Cardiac septum (tissue), 1 donor: ENCODE measurements at regions not wholly inside any gene's neighbourhood (a gene's known extent, or its start where the extent isn't known, plus 50 kb on each side); places are given as distances from the start of the nearest gene placed in this dataset.

Experiments
- DNase-seq: peaks from one replicate; pipeline ENCODE4 v3.0.0-alpha.2; 2020; ENCODE audit warnings: low spot score
- intact Hi-C: fragments of 100-400 bp; cut with DNase I; formaldehyde crosslinking; loops from one replicate; pipeline ENCODE4 v1.14.0; 2022
- donor health status: DM: no; HTN: no; CAD: no.

DNA sequence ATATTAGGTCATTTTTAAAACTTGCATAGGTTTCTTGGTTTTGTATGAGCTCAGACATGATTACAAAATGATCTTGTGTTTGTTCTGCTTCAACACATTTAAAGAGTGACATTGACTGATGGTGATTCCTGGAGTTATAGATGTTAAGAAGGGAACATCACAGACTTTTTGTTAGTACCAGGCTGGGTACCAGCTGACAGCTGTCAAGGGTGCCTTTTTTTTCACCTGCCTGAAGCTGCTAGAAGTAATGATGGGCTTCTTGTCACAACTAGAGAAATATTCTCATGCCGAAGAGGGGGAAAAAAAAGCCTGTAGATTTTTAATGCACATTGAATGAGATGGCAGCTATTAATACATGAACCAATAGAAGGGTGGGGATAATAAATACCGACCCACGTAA is 226.6 kb upstream of the TRAM1L1 start:
- intact Hi-C loops: no loop called here
- no peak for DNase-seq

DNA sequence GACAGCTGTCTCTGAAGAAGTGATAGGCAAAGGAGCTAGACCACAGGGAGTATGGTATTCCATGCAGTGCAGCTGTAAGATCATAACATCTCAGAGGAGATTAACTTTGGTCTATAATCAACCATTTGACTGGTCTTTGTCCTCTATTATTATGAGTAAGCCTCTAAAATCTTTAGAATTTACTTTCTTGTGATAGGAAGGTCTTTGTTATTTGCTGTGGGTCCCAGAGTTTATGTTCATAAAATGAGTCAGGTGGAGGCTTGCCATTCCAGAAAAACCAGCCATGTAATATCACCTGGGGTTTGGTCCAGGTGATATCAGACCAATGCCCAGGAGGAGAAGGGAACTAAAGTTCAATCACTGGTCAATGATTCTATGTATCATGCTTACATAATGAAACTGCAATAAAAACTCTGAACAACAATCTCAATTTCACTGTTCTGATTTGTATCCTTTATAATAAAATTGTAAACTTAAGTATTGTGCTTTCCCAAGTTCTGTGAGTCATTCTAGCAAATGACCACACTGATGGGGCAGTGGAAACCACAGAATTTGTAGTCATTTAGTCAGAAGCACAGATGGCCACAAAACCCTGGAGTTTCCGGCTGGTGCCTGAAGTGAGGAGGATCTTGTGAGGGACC is 239.6 kb upstream of the TRAM1L1 start:
- DNase-seq: no peak
- intact Hi-C loops: no loop called here

DNA sequence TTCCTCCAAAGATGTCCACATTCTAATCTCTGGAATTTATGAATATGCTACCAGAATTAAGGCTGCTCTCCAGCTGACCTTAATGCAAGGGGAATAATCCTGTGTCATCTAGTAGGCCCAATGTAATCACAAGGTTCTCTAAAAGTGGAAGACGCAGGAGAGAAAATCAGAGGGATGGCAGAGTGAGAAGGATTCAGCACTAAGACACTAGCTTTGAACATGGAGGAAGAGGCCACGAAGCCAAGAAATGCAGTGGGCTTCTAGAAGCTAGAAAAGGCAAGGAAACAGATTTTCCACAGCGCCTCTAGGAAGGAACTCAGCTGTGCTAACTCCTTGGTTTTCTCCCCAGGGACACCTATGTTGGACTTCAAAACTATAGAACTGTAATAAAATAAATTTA is 240.7 kb upstream of the TRAM1L1 start:
- intact Hi-C loops: no loop called here
- no peak for DNase-seq

DNA sequence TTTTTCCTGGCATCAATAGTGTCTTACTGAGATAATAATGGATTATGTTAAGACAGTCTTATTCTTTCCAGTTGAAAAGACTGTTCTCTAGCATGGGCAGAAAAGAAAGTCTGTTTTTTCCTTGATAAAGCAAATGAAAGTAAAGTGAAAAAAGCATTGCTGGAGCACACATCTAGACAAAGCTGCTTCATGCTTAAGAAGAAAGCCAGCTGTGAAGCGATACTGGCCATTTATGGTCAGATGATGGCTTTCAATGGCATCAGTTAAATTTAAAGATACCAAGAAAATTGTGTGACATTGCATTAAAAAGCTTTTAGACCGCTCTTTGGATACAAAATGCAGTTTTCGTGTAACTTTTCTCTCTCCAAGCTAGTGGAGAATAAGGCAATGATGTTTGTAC is 242.1 kb upstream of the TRAM1L1 start:
- intact Hi-C loops: no loop called here
- no peak for DNase-seq

DNA sequence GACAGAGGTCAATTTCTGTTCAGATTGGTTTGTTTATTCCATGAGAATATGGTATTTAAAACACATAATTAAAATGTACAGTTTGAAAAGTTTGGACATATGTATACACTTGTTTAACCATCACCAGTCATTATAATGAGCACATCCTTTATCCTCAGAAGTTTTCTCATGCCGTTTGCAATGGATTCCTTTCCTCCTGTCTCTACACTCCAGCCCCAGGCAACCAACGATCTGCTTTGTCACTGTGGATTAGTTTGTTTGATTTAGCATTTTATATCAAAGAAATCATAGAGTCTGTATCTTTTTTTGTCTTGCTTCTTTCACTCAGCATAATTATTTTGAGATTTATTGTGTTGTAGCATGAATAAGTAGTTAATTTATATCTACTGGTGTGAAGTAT is 243.0 kb upstream of the TRAM1L1 start:
- no peak for DNase-seq
- intact Hi-C loops: no loop called here

DNA sequence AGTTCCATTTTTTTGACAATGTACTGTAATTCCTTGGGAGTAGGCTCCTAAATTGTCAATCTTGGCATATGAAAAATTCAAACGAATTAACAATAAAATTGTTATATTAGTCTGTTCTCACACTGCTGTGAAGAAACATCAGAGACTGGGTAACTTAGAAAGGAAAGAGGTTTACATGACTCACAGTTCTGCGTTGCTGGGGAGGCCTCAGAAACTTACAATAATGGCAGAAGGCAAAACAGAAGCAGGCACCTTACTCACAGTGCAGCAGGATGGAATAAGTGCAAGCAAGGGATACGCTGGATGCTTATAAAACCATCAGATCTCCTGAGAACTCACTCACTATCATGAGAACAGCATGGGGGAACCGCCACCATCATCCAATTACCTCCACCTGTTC is 246.4 kb upstream of the TRAM1L1 start:
- intact Hi-C loops: no loop called here
- no peak for DNase-seq

DNA sequence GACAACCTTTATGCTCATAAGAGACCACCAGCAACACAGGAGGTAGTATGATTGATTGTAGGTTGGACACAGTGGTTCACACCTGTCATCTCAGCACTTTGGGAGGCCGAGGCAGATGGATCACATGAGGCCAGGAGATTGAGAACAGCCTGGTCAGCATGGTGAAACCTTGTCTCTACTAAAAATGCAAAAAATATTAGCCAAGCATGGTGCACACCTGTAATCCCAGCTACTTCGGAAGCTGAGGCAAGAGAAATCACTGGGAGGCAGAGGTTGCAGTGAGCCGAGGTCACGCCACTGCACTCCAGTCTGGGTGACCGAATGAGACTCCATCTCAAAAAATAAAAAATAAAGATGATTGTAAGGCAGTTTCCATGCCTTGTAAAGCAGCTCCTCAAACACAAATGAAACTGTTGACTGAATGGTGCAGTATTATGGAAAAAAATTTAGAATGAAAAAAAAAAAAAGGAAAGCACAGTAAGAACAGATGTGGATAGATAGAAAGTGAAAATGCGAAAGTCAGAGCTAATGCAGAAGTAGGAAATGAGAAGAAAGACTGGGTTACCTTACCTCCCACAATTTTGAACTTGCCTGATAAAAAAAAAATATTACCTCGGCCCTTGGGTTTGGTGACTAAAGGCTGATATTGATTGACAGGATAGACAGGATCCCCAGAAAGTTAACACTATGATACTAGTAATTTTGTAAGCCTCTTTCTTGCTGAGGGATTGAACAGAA is 249.2 kb upstream of the TRAM1L1 start:
- no peak for DNase-seq
- intact Hi-C loops: no loop called here

DNA sequence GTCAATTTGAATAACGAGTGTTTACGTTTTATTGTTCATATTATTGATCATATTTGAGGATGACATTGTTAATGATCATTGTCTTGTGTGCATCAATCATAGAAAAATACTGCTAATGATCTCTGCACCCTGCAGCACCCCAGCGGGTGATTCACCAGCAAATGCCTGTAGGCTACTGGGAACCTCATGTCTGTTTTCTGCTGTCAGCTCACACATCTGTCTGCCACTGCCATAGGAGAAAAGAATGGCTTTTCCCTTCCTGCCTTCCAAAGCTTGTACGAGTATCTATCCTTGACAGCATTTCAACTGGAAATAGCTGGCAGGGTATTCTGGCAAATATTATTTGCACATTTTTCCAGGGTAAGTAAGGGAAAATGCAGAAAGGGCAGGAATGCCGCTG is 272.1 kb upstream of the TRAM1L1 start:
- intact Hi-C loops: no loop called here
- no peak for DNase-seq

DNA sequence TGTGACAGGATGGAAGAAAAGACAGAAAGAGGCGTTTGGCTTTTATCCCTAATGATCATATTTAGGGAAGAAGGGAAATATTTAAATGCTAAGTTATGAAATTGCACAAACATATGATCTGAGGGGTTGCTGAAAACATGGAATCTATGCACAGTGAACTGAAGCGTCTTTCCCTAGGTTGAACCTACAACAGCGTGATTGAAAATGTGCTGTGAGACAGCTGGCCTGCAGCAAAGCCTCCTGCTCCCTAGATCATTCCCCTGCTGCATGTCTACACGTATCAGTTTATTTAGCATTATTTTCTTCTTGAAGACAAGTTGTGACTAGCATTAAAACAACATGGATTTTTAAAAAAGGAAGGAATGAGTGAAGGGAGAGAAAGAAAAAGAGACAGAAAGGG is 272.5 kb upstream of the TRAM1L1 start:
- intact Hi-C loops: no loop called here
- DNase-seq: no peak

DNA sequence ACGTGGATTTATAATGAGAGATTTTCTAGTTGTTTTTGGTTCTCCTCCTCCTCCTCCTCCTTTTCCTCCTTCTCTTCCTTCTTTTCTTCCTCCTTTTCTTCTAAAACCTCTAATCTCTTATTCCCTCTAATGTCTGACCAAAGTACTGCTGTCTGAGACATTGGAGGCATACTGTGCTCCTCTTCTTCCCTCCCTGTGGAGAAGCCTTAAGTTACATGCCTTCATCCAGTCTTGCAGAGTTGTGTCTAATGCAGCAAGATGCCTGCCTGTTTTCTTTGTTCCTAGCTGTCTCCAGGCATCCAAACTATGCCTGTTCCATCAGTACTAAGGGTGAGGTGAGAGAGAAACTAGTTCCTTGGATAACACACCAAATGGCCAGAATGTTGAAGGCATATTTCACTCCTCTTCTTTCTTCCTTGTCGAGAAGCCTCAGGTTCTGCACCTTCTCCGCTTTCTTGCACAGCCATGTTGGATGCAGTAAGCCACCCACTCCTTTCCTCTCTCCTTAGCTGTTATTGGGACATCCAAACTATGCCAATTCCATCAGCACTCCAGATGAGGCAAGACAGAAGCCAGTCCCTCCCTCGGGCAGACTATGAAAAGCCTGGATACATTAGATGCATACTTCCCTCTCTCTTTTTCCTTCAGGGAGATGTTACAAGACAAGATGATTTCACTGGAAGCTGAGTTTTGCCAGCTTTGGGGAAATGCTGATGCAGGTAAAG is 285.7 kb upstream of the TRAM1L1 start:
- intact Hi-C loops: no loop called here
- no peak for DNase-seq

DNA sequence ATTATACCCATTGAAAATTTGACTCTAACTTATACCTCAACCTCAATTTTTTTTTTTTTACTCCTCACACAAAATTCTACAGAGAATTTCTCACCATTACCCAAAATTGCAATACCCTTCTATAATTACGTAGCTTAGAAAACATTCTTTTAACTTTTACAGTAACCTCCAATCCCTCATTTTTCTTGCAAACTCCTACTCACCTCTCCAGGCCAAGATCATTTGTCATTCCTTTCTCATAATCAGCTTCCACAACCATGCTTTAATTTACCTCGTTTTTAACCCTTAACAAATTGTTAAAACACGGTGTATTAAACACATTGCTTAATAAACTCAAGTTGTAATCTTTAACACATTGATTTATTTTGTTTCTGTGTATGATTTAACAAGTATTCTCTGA is 289.7 kb upstream of the TRAM1L1 start:
- DNase-seq: no peak
- intact Hi-C loops: no loop called here

DNA sequence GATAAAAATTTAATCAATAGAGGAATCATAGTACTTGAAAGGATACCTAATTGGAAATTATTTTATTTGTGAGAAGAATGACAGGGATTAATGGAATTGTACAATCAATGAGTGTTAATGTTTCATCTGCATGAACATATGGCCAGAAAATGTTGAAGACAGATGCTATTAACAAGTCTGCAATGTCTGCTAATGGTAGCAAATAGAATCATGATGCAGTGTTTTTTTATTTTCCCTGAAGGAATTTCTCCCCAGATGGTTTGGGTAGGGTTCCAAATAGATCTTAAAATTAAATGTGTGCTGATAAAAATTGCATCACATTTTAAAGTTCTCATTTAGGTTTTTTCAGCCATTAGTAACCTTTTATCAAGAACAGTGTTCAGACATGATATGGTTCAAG is 291.3 kb upstream of the TRAM1L1 start:
- intact Hi-C loops: no loop called here

DNA sequence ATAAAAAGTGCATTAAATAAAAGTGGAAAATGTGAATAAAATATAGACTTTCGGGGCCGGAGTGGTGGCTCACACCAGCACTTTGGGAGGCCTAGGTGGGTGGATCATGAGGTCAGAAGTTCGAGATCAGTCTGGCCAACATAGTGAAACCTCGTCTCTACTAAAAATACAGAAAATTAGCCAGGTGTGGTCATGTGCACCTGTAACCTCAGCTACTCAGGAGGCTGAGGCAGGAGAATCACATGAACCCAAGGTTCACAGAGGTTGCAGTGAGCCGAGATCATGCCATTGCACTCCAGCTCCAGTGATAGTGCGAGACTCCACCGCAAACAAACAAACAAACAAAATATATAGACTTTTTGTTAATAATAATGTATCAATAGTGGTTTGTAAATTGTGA is 293.6 kb upstream of the TRAM1L1 start:
- DNase-seq: no peak
- intact Hi-C loops: no loop called here

More for the DNA sequence above, 291.3 kb upstream of the TRAM1L1 start:
- no peak for DNase-seq

DNA sequence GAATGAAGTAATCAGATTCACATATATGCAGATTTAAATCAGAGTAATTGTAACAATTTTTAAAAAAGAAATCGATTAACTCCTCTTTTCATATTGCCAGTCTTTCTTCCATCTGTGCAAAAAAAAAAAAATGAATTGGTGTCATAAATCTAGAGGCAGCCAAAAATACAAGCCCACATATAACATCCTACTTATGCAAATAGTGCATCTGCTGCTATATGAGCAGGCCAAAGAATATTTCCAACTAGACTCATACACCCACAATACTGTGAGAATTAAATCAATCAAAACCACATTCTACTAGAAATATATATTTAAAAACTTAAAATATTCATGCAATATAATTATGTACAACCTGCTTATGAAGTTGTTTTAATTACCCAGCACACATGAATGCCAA is 298.1 kb upstream of the TRAM1L1 start:
- intact Hi-C loops: no loop called here
- DNase-seq: no peak

DNA sequence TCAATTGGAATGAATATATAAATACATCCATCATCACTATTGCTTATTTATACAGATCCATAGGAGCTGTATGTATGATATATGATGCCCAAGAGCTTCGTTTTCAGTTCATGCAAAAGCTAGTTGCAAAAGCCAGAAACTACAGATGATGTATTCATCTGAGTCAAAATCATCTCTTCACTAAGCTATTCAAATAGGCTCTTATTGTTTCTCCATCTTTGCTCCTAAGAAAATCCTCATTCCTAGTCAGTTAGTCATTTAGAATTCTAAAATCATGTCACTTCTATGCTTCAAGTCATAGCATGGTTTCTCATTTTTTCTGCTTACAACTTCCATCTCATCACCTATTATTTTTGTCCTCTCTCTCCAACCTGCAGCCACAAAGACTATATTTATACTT is 300.1 kb upstream of the TRAM1L1 start:
- intact Hi-C loops: no loop called here
- no peak for DNase-seq

DNA sequence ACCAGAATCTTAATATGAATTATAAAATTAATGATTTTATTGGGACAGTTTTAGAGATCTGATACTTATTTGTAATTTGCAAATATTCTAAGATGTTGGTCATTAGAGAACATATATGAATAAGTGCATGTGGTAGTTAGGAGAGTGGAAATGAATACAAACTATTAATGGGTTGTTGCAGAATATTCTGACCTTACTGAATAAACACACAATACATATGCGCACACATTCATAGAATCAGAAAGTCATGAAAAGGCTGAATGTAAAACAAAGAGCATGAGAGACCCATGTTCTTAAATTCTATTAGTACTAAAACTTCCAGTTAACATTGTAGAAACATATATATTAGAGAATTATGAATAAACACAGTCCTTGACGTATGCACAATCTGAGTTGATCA is 301.7 kb upstream of the TRAM1L1 start:
- no peak for DNase-seq
- intact Hi-C loops: no loop called here

DNA sequence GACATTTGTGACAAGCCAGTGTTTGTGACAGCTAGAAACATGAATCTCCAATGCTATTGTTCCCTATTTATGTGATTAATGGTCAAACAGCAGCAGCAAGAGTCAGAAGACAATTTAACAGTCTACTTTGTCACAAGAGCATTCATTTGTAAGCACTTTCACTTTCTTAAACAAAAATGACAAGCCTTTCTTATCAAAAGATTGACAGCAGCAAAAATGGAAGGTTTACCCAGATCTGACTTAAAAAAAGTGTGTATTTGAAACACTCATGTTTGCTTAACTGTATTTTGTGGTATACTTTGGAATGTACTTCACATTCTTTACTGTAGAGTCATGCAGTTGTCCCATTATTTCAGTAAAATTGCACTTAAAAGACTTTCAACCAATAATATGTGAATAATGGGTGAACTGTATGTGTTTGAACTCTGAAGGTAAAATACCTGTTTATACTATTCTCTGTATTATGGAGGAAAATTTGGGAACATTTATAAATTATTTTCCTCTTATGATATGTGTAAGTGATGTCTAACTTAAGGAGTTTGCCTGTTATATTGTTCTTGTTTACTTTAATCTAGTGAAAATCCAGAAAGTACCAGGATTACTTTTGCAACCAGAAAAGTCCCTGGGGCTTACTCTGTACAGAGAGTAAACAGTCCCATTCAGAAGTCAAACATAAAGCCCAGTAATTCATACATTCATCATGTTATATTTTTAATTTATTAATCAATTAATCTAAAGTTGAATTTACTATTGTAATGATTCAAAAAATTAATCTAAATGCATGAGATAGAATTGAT is 314.9 kb upstream of the TRAM1L1 start:
- intact Hi-C loops: no loop called here
- no peak for DNase-seq

DNA sequence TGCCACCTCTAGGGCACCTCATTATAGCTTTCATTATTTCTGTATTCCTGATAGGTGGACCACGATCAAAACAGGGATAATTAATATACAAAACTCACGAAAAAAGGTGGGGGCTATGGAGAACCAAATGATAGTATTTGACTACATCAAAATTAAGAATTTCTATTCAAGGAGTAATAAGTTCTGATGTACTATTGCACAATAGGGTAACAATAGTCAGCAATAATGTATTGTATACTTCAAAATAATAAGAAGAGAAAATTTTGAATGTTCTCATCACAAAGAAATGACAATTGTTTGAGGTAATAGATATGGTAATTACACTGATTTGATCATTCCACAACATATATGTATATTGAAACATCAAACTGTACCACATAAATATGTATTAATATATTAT is 327.3 kb upstream of the TRAM1L1 start:
- intact Hi-C loops: no loop called here

DNA sequence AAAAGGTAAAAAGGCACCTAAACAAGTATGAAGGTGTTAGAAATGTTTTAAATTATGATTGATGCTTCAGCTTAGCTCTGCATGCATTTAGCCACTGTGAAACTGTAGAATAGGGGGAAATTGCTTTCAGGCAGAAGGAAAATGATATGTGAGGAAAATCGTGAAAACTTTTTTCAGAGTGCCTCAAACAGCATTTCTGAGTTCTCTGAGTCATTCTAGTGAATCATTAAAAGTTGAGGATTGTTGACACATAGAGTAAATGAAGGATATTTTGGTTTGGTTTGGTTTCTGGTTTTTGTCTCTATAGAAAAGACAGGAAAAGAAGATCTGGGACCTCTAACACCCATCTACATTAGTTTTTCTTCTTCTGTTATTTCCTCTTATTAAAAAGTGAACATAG is 332.5 kb upstream of the TRAM1L1 start:
- no peak for DNase-seq
- intact Hi-C loops: no loop called here

More for the DNA sequence above, 327.3 kb upstream of the TRAM1L1 start:
- no peak for DNase-seq

DNA sequence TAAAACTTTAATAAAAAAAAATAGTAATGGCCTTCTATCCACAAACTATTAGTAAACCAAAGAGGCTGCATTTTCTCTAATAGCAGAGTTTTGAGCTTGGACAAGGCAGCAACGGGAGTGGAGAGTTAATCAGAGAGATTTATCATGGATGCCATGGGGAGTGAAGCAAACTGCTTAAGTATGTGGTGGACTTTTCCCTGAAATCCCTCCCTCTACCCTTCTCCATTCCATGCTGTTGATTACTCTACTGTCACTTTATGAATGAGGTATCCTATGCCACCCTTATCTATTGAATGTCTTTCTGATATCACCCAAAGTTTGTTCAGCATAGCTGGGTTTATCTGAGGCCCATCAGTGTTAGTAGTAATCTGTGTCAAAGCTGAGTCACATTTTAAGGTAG is 335.6 kb upstream of the TRAM1L1 start:
- no peak for DNase-seq
- intact Hi-C loops: no loop called here
